H9 (cell line): ENCODE measurements at regions not wholly inside any gene's neighbourhood (a gene's known extent, or its start where the extent isn't known, plus 50 kb on each side); places are given as distances from the start of the nearest gene placed in this dataset.

ENCODE experiments used
- DNase-seq: peaks from one replicate; pipeline ENCODE4 v3.0.0-alpha.2; 2017
- H2AFZ ChIP-seq: one replicate; pipeline ENCODE4 v1.6.1; 2013; ENCODE audit warnings: mild to moderate bottlenecking, low read length, control low read depth, moderate library complexity
- H2AK5ac ChIP-seq: 2 replicates; pipeline ENCODE4 v1.6.1; 2013; ENCODE audit warnings: low read length, control low read depth, mixed read lengths; ENCODE audit not compliant: insufficient read length
- H2BK120ac ChIP-seq: one replicate; pipeline ENCODE4 v1.6.1; 2013; ENCODE audit warnings: low read depth, mild to moderate bottlenecking, low read length, control low read depth, inconsistent platforms; ENCODE audit not compliant: poor library complexity, severe bottlenecking
- H2BK12ac ChIP-seq: 2 replicates; pipeline ENCODE4 v1.6.1; 2013; ENCODE audit warnings: low read length, control low read depth, mixed read lengths, low read depth; ENCODE audit not compliant: insufficient read length
- H2BK15ac ChIP-seq: 2 replicates; pipeline ENCODE4 v1.6.1; 2013; ENCODE audit warnings: low read depth, low read length, control low read depth
- H2BK20ac ChIP-seq: one replicate; pipeline ENCODE4 v1.6.1; 2013; ENCODE audit warnings: low read depth, mild to moderate bottlenecking, low read length, control low read depth, inconsistent platforms; ENCODE audit not compliant: poor library complexity, severe bottlenecking
- H2BK5ac ChIP-seq: 2 replicates; pipeline ENCODE4 v1.6.1; 2013; ENCODE audit warnings: low read length, control low read depth, mixed read lengths; ENCODE audit not compliant: insufficient read length
- H3K14ac ChIP-seq: 2 replicates; pipeline ENCODE4 v1.6.1; 2013; ENCODE audit warnings: low read length, control low read depth; ENCODE audit not compliant: insufficient read depth
- H3K18ac ChIP-seq: 2 replicates; pipeline ENCODE4 v1.6.1; 2013; ENCODE audit warnings: low read depth, mild to moderate bottlenecking, mixed read lengths, low read length, control low read depth; ENCODE audit not compliant: insufficient read length
- H3K23ac ChIP-seq: 2 replicates; pipeline ENCODE4 v1.6.1; 2013; ENCODE audit warnings: low read length, control low read depth, mixed read lengths, low read depth; ENCODE audit not compliant: insufficient read length
- H3K23me2 ChIP-seq: 2 replicates; pipeline ENCODE4 v1.6.1; 2013; ENCODE audit warnings: low read depth, mild to moderate bottlenecking, mixed read lengths, low read length, control low read depth; ENCODE audit not compliant: insufficient read length, poor library complexity, severe bottlenecking
- H3K27ac ChIP-seq: 2 replicates; pipeline ENCODE4 v1.5.1; 2013; ENCODE audit warnings: low read length, control low read depth, mixed read lengths, low read depth; ENCODE audit not compliant: insufficient read length
- H3K27me3 ChIP-seq: 2 replicates; pipeline ENCODE4 v1.6.1; 2013; ENCODE audit warnings: low read length, control low read depth, inconsistent platforms; ENCODE audit not compliant: insufficient read depth
- H3K4ac ChIP-seq: 2 replicates; pipeline ENCODE4 v1.6.1; 2013; ENCODE audit warnings: low read depth, mild to moderate bottlenecking, control low read depth, inconsistent platforms, low read length, moderate library complexity
- H3K4me1 ChIP-seq: 2 replicates; pipeline ENCODE4 v1.6.1; 2013; ENCODE audit warnings: low read length, control low read depth, inconsistent platforms; ENCODE audit not compliant: insufficient read depth
- H3K4me2 ChIP-seq: 2 replicates; pipeline ENCODE4 v1.6.1; 2013; ENCODE audit warnings: low read length, control low read depth, mixed read lengths; ENCODE audit not compliant: insufficient read length, insufficient read depth
- H3K56ac ChIP-seq: 2 replicates; pipeline ENCODE4 v1.6.1; 2013; ENCODE audit warnings: low read depth, mild to moderate bottlenecking, mixed read lengths, low read length, control low read depth; ENCODE audit not compliant: insufficient read length
- H3K79me1 ChIP-seq: 2 replicates; pipeline ENCODE4 v1.6.1; 2013; ENCODE audit warnings: low read depth, mild to moderate bottlenecking, moderate library complexity, low read length, control low read depth, inconsistent platforms; ENCODE audit not compliant: insufficient read depth, poor library complexity, severe bottlenecking
- H3K79me2 ChIP-seq: 2 replicates; pipeline ENCODE4 v1.6.1; 2013; ENCODE audit warnings: low read length, control low read depth, inconsistent platforms; ENCODE audit not compliant: insufficient read depth
- H3K9ac ChIP-seq: 2 replicates; pipeline ENCODE4 v1.6.1; 2013; ENCODE audit warnings: low read length, control low read depth, mixed read lengths; ENCODE audit not compliant: insufficient read length; ENCODE audit errors: extremely low read depth
- H3K9me3 ChIP-seq: one replicate; pipeline ENCODE4 v1.6.1; 2013; ENCODE audit warnings: low read depth, low read length, inconsistent platforms; ENCODE audit not compliant: control insufficient read depth
- H3T11ph ChIP-seq: one replicate; pipeline ENCODE4 v1.6.1; 2013; ENCODE audit warnings: mild to moderate bottlenecking, low read length, control low read depth, inconsistent platforms
- H4K20me1 ChIP-seq: one replicate; pipeline ENCODE4 v1.6.1; 2013; ENCODE audit not compliant: control insufficient read depth, insufficient read length, insufficient read depth
- H4K5ac ChIP-seq: 2 replicates; pipeline ENCODE4 v1.6.1; 2013; ENCODE audit warnings: low read depth, mild to moderate bottlenecking, mixed read lengths, low read length, control low read depth; ENCODE audit not compliant: insufficient read length
- H4K8ac ChIP-seq: replicated peaks from 2 replicates; pipeline ENCODE4 v1.6.1; 2013; ENCODE audit warnings: low read length, control low read depth, mixed read lengths, low read depth; ENCODE audit not compliant: insufficient read length
- H4K91ac ChIP-seq: 2 replicates; pipeline ENCODE4 v1.6.1; 2013; ENCODE audit warnings: low read depth, mild to moderate bottlenecking, moderate library complexity, mixed read lengths, low read length, control low read depth; ENCODE audit not compliant: insufficient read length
- H3K27ac Mint-ChIP-seq, 3 experiments: 2 replicates in 2 of 3; 3 replicates in 1 of 3; pipeline ENCODE4 v1.8.0; 2020 to 2021; ENCODE audit warnings: mixed read lengths in 3 of 3, mild to moderate bottlenecking in 1 of 3, moderate library complexity in 1 of 3
- H3K27me3 Mint-ChIP-seq: 2 replicates; pipeline ENCODE4 v1.8.0; 2021; ENCODE audit warnings: low read depth, mild to moderate bottlenecking, moderate library complexity, mixed read lengths
- H3K36me3 Mint-ChIP-seq, 3 experiments: 2 replicates in 2 of 3; 3 replicates in 1 of 3; pipeline ENCODE4 v1.8.0; 2020 to 2021; ENCODE audit warnings: low read depth in 3 of 3, mixed read lengths in 3 of 3; ENCODE audit not compliant: insufficient read depth in 1 of 3
- H3K4me1 Mint-ChIP-seq, 2 experiments: 2 replicates each; pipeline ENCODE4 v1.8.0; 2020; ENCODE audit warnings: mixed read lengths in 2 of 2
- H3K4me3 Mint-ChIP-seq, 2 experiments: 2 replicates in 1 of 2; 3 replicates in 1 of 2; pipeline ENCODE4 v1.8.0; 2020 to 2021; ENCODE audit warnings: mild to moderate bottlenecking in 2 of 2, mixed read lengths in 2 of 2, moderate library complexity in 1 of 2
- H3K9me3 Mint-ChIP-seq, 2 experiments: 2 replicates in 1 of 2; 3 replicates in 1 of 2; pipeline ENCODE4 v1.8.0; 2020; ENCODE audit warnings: mild to moderate bottlenecking in 2 of 2, mixed read lengths in 2 of 2, moderate library complexity in 1 of 2
- WGBS: extraction: QIAGEN DNeasy Blood & Tissue Kit; methylation state at CpG from one replicate; pipeline ENCODE4 v1.1.7; 2013; ENCODE audit warnings: missing lambda C conversion rate, low lambda C conversion rate, mixed read lengths; ENCODE audit not compliant: insufficient read length; ENCODE audit errors: extremely low coverage; 5-methylcytosine and 5-hydroxymethylcytosine counted together
- TF ChIP-seq, protein P1 (sequence below): fragments of 200-600 bp; sonication (generic); conservative IDR thresholded peaks from 3 replicates; pipeline ENCODE4 v1.8.0; 2021; ENCODE audit warnings: antibody characterized with exemption, mild to moderate bottlenecking

DNA sequence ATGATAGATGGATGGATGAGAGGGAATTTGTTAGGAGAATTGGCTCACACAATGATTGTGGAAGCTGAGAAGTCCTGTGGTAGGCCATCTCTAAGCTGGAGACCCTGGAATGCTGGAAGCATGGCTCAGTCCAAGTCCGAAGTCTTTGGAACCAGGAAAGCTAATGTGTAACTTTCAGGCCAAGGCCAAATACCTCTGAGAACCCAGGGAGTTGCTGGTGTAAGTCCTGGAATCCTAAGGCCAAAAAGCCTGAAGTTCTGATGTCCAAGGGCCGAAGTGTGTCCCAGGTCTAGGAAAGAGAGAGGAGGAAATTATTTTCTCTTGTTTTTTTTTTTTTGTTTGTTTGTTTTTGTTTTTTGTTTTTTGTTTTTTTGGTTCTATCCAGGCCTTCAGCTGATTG lies 492.2 kb upstream of the GCFC2 start:
- H4K91ac ChIP-seq: no peak overlapping the region
- H4K20me1 ChIP-seq: no peaks in the 10 kb centered on the region
- no peaks in the 10 kb centered on the region for H3K4me1 ChIP-seq
- Mint-ChIP-seq H3K9me3 (no peaks in the 10 kb centered on the region), H3K4me1 (peaks cover 0 to 10% of the 10 kb centered on the region in 2 experiments; a peak in 1 of 4 replicates), H3K4me3 (no peak overlapping the region), H3K36me3 (no peaks in the 10 kb centered on the region; a peak in 2 of 7 replicates), H3K27ac (no peak overlapping the region; a peak in 1 of 7 replicates), H3K27me3 (no peaks in the 10 kb centered on the region)
- no peak overlapping the region for H2BK20ac ChIP-seq
- no peak overlapping the region for H2BK15ac ChIP-seq
- H3K9me3 ChIP-seq: no peaks in the 10 kb centered on the region
- H3K56ac ChIP-seq: no peak overlapping the region
- H4K8ac ChIP-seq: no peak overlapping the region
- H3K23ac ChIP-seq: no peak overlapping the region
- no peak overlapping the region for H3K14ac ChIP-seq
- no peak overlapping the region for H2BK5ac ChIP-seq
- no peak overlapping the region for H2BK12ac ChIP-seq
- no peak overlapping the region for H3K9ac ChIP-seq
- H3K79me2 ChIP-seq: no peaks in the 10 kb centered on the region
- H2BK120ac ChIP-seq: no peak overlapping the region
- H3K79me1 ChIP-seq: no peaks in the 10 kb centered on the region
- H3K18ac ChIP-seq: no peak overlapping the region
- no peak overlapping the region for H3K4me2 ChIP-seq
- DNase-seq: no peak
- H2AK5ac ChIP-seq: no peak overlapping the region
- no peak overlapping the region for H3K4ac ChIP-seq
- no peaks in the 10 kb centered on the region for H3K23me2 ChIP-seq
- no peak overlapping the region for H4K5ac ChIP-seq
- TF ChIP-seq, protein P1, sequence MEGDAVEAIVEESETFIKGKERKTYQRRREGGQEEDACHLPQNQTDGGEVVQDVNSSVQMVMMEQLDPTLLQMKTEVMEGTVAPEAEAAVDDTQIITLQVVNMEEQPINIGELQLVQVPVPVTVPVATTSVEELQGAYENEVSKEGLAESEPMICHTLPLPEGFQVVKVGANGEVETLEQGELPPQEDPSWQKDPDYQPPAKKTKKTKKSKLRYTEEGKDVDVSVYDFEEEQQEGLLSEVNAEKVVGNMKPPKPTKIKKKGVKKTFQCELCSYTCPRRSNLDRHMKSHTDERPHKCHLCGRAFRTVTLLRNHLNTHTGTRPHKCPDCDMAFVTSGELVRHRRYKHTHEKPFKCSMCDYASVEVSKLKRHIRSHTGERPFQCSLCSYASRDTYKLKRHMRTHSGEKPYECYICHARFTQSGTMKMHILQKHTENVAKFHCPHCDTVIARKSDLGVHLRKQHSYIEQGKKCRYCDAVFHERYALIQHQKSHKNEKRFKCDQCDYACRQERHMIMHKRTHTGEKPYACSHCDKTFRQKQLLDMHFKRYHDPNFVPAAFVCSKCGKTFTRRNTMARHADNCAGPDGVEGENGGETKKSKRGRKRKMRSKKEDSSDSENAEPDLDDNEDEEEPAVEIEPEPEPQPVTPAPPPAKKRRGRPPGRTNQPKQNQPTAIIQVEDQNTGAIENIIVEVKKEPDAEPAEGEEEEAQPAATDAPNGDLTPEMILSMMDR: no peak
- no peaks in the 10 kb centered on the region for H3K27me3 ChIP-seq
- H3K27ac ChIP-seq: no peak overlapping the region
- no peak overlapping the region for H2AFZ ChIP-seq
- no peak overlapping the region for H3T11ph ChIP-seq
- WGBS: no CpG with 5 or more reads among the region's 2 CpGs
